K562 (cell line): ENCODE measurements at regions not wholly inside any gene's neighbourhood (a gene's known extent, or its start where the extent isn't known, plus 50 kb on each side); places are given as distances from the start of the nearest gene placed in this dataset.

Experiments used
- CEBPB ChIP-seq: fragments of 450-650 bp; IDR thresholded peaks from 2 replicates; pipeline ENCODE4 v1.6.1; 2016; ENCODE audit warnings: missing genetic modification characterization, missing compliant biosample characterization
- SOX6 ChIP-seq: fragments of 450-650 bp; IDR thresholded peaks from 2 replicates; pipeline ENCODE4 v1.6.1; 2014; ENCODE audit warnings: mild to moderate bottlenecking
- TRIM28 ChIP-seq: fragments of 450-650 bp; IDR thresholded peaks from 2 replicates; pipeline ENCODE4 v1.6.1; 2017
- ZNF384 ChIP-seq: IDR thresholded peaks from 2 replicates; pipeline ENCODE4 v1.6.1; 2012; ENCODE audit warnings: low read depth, low read length, improper control_type of control experiment
- TF ChIP-seq, protein P1 (sequence below), 3 experiments: IDR thresholded peaks in 2 of 3; conservative IDR thresholded peaks in 1 of 3; 2 replicates each; pipeline ENCODE4 v1.5.1; 2011 to 2012; ENCODE audit warnings: low read length in 3 of 3, mild to moderate bottlenecking in 3 of 3, control low read depth in 2 of 3, improper control_type of control experiment in 1 of 3, inconsistent platforms in 1 of 3, low read depth in 1 of 3, mixed read lengths in 1 of 3, moderate library complexity in 1 of 3; ENCODE audit not compliant: insufficient read depth in 2 of 3
- TF ChIP-seq, protein P2 (sequence below): sonication (generic); formaldehyde crosslinking; IDR thresholded peaks from 2 replicates; pipeline ENCODE4 v1.8.0; 2022; ENCODE audit warnings: mild to moderate bottlenecking, low read depth, missing genetic modification reagents

- TF ChIP-seq CEBPB (tag) = no peak
- TF ChIP-seq, protein P1, sequence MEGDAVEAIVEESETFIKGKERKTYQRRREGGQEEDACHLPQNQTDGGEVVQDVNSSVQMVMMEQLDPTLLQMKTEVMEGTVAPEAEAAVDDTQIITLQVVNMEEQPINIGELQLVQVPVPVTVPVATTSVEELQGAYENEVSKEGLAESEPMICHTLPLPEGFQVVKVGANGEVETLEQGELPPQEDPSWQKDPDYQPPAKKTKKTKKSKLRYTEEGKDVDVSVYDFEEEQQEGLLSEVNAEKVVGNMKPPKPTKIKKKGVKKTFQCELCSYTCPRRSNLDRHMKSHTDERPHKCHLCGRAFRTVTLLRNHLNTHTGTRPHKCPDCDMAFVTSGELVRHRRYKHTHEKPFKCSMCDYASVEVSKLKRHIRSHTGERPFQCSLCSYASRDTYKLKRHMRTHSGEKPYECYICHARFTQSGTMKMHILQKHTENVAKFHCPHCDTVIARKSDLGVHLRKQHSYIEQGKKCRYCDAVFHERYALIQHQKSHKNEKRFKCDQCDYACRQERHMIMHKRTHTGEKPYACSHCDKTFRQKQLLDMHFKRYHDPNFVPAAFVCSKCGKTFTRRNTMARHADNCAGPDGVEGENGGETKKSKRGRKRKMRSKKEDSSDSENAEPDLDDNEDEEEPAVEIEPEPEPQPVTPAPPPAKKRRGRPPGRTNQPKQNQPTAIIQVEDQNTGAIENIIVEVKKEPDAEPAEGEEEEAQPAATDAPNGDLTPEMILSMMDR (IDR thresholded peaks at IDR 0.05 in 2 of 3, conservative IDR thresholded peaks at IDR 0.05 in 1 of 3; ENCODE audit: insufficient read depth in 2 of 3, low read depth in 1 of 3, low read length in 3 of 3) = no peak
- no peak for TF ChIP-seq ZNF384
- TF ChIP-seq, protein P2, sequence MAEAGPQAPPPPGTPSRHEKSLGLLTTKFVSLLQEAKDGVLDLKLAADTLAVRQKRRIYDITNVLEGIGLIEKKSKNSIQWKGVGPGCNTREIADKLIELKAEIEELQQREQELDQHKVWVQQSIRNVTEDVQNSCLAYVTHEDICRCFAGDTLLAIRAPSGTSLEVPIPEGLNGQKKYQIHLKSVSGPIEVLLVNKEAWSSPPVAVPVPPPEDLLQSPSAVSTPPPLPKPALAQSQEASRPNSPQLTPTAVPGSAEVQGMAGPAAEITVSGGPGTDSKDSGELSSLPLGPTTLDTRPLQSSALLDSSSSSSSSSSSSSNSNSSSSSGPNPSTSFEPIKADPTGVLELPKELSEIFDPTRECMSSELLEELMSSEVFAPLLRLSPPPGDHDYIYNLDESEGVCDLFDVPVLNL (CRISPR knock-in tag) = no peak
- TF ChIP-seq SOX6 = no peak
- TF ChIP-seq TRIM28 = no peak
Observed at GRCh38 chr2:126241001-126241400, 415.0 kb upstream of the GYPC start.
